Parathyroid adenoma (tissue), 2 donors: ENCODE measurements at regions not wholly inside any gene's neighbourhood (a gene's known extent, or its start where the extent isn't known, plus 50 kb on each side); places are given as distances from the start of the nearest gene placed in this dataset.

Source experiments
- H2AFZ ChIP-seq: fragments of 300-600 bp; sonication (generic); one replicate; pipeline ENCODE4 v1.7.0; 2017; ENCODE audit warnings: antibody characterized with exemption, mild to moderate bottlenecking
- H3K27ac ChIP-seq: fragments of 300-600 bp; sonication (generic); one replicate; pipeline ENCODE4 v1.7.0; 2017
- H3K27me3 ChIP-seq: fragments of 300-600 bp; sonication (generic); one replicate; pipeline ENCODE4 v1.7.0; 2017; ENCODE audit warnings: low read length; ENCODE audit not compliant: control insufficient read depth, insufficient read depth
- H3K36me3 ChIP-seq: fragments of 300-600 bp; sonication (generic); one replicate; pipeline ENCODE4 v1.7.0; 2017; ENCODE audit warnings: low read length; ENCODE audit not compliant: control insufficient read depth, insufficient read depth
- H3K4me1 ChIP-seq: fragments of 300-600 bp; sonication (generic); one replicate; pipeline ENCODE4 v1.7.0; 2017; ENCODE audit warnings: control low read depth
- H3K4me2 ChIP-seq: fragments of 300-600 bp; sonication (generic); one replicate; pipeline ENCODE4 v1.7.0; 2017; ENCODE audit warnings: low read length
- H3K4me3 ChIP-seq: fragments of 300-600 bp; sonication (generic); one replicate; pipeline ENCODE4 v1.7.0; 2017; ENCODE audit warnings: low read depth, low read length
- H3K79me2 ChIP-seq: fragments of 300-600 bp; sonication (generic); one replicate; pipeline ENCODE4 v1.7.0; 2017; ENCODE audit warnings: control low read depth
- H3K9ac ChIP-seq: fragments of 300-600 bp; sonication (generic); one replicate; pipeline ENCODE4 v1.7.0; 2017; ENCODE audit warnings: mild to moderate bottlenecking
- H3K9me3 ChIP-seq: fragments of 300-600 bp; sonication (generic); one replicate; pipeline ENCODE4 v1.7.0; 2017; ENCODE audit warnings: low read length; ENCODE audit not compliant: control insufficient read depth
- TF ChIP-seq, protein P1 (sequence below): fragments of 300-600 bp; sonication (generic); IDR thresholded peaks from one replicate; pipeline ENCODE4 v1.7.0; 2017; ENCODE audit warnings: antibody characterized with exemption, mild to moderate bottlenecking
- donor health status: primary hyperparathyroidism.

DNA sequence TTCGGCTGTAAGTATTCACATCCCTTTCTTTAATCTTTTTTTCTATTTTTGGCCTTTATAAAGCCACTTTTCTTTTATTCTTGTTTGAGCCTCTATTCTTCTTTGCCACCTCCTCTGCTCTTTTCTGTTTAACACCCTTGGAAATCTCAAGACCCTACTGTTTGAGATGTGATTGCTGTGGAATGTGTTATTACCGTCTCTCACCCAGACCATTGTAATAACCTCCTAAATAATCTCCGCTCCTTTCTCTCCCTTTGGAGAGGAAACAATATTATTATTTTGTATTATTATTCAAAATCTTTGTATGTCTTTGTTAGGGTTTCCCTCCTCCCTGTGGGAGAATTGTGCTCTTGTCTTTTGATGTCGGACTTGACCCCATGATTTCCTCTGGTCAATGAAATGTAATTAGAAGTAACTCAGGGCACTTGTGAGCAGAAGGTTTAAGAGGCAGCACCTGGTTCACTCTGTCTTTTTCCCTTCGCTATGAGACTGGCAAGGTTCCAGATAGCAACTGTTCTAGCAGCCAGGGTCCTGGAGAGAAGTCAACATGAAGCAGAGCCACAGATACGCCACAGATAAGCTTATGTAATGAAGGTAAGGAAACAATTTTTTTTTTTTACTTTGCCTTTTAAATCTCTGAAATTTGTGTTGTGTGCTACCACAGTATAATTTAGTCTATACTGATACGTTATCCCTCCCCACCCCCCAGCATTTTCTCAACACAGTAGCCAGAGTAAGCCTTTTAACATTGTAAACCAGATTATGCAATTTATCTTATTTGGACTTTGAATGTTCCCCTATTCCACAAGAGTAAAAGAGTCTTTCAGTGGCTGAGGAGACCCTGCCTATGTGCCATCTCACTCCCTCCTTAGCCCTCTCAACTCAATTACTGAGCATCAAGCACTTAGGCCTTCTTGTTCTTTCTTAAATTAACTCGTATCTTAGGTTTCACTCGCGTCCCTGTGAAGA is 601.2 kb upstream of the ZNF804A start:
- no peak overlapping the region for H3K9ac ChIP-seq
- TF ChIP-seq, protein P1, sequence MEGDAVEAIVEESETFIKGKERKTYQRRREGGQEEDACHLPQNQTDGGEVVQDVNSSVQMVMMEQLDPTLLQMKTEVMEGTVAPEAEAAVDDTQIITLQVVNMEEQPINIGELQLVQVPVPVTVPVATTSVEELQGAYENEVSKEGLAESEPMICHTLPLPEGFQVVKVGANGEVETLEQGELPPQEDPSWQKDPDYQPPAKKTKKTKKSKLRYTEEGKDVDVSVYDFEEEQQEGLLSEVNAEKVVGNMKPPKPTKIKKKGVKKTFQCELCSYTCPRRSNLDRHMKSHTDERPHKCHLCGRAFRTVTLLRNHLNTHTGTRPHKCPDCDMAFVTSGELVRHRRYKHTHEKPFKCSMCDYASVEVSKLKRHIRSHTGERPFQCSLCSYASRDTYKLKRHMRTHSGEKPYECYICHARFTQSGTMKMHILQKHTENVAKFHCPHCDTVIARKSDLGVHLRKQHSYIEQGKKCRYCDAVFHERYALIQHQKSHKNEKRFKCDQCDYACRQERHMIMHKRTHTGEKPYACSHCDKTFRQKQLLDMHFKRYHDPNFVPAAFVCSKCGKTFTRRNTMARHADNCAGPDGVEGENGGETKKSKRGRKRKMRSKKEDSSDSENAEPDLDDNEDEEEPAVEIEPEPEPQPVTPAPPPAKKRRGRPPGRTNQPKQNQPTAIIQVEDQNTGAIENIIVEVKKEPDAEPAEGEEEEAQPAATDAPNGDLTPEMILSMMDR = no peak
- no peak overlapping the region for H3K27ac ChIP-seq
- no peak overlapping the region for H3K4me3 ChIP-seq
- no peaks in the 10 kb centered on the region for H3K9me3 ChIP-seq
- H3K36me3 ChIP-seq = no peaks in the 10 kb centered on the region
- no peaks in the 10 kb centered on the region for H3K27me3 ChIP-seq
- no peaks in the 10 kb centered on the region for H3K4me1 ChIP-seq
- H3K4me2 ChIP-seq = no peak overlapping the region
- no peak overlapping the region for H2AFZ ChIP-seq
- no peaks in the 10 kb centered on the region for H3K79me2 ChIP-seq

DNA sequence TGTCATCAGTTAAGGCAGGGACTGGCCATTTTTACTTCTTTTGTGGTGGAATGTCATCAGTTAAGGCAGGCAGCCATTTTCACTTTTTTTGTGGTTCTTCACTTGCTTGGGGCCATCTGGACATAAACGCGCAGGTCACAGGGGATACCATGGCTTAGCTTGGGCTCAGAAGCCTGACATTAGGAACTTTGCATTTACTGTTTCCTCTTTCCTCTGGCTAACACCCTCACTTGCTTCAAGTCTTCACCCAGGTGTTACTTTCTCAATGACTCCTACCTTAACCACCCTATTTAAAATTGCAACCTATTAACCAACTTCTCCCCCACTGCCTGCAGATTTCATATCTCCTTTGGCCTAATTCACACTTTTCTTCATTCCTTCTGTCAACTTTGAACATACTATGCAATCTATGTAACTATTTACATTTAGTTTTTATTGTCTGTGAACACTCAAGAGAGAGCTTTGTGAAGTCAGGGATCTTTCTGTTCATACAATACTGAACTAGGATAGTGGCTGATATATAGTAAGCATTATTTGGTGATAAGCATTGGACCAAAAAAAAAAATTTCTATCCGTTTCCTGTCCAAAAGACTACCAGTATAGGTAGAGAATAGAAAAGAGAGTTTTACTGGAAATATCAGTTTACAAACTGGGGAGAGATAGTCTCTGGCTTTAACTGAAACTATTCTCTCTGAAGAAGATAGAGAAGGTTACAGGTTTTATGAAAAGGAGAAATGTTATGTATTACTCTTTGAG is 600.1 kb upstream of the ZNF804A start:
- TF ChIP-seq, protein P1 = no peak
- Histone ChIP-seq H3K4me1 (no peaks in the 10 kb centered on the region), H3K9me3 (no peaks in the 10 kb centered on the region), H3K27ac (no peak overlapping the region), H2AFZ (no peak overlapping the region), H3K79me2 (no peaks in the 10 kb centered on the region), H3K27me3 (no peaks in the 10 kb centered on the region), H3K36me3 (no peaks in the 10 kb centered on the region), H3K4me3 (no peak overlapping the region), H3K4me2 (no peak overlapping the region), H3K9ac (no peak overlapping the region)

DNA sequence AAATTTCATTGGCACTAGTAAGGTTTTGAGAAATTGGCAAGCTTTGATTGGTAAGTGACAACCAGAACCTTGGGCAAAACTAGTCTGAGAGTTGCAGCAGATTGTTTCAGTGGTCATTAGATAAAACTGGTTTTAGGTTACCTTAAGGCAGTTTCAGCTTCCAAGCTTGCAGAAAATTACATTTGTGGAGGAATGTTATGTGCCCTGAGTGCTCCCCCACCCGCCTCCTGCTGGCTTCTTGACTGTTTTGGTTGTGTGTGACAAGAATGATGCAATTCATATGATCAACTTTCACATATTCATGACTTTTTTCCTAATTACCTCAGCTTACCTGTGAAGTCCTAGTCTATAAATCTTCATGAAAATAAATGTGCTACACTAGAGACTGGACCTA is 599.5 kb upstream of the ZNF804A start:
- Histone ChIP-seq H3K27me3 (no peaks in the 10 kb centered on the region), H3K4me3 (no peak overlapping the region), H3K4me2 (no peak overlapping the region), H3K36me3 (no peaks in the 10 kb centered on the region), H3K4me1 (no peaks in the 10 kb centered on the region), H3K79me2 (no peaks in the 10 kb centered on the region), H3K27ac (no peak overlapping the region), H3K9ac (no peak overlapping the region), H2AFZ (no peak overlapping the region), H3K9me3 (no peaks in the 10 kb centered on the region)
- TF ChIP-seq, protein P1 = no peak

DNA sequence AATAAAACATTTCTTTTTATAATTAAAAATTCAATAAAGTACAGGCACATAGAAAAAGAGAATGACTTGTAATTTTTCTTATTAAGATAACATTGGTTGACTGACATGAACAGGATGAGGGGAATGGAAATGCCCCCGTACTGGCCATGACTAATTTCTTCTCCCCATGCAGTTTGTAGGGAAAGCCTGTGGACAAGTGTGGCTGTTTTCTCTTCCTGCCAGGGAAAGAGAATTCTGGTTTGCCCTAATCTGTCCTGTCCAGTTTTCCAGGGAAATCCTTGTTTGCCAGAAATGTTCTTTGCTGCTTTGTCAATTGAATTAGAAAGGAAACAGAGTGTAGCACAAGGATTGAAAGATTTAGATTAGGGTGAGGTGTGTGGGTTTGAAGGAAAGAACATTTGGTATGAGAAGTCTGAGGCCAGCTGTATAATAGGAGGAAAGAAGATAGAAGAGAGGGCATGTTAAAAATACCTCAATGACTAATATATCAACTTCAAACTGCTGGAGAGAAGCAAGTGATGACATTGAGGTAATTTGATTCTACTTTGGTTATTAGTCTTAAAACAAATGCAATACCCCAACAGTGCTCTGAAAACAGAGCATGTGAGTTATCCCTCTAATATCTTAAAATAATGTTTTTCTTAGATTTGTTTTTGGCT is 593.9 kb upstream of the ZNF804A start:
- Histone ChIP-seq H3K27me3 (no peaks in the 10 kb centered on the region), H3K27ac (no peak overlapping the region)
- TF ChIP-seq, protein P1 = no peak

More for the DNA sequence above, 593.9 kb upstream of the ZNF804A start:
- no peaks in the 10 kb centered on the region for H3K36me3 ChIP-seq
- H3K4me1 ChIP-seq = no peaks in the 10 kb centered on the region
- no peak overlapping the region for H3K4me3 ChIP-seq
- H3K9ac ChIP-seq = no peak overlapping the region
- H3K9me3 ChIP-seq = no peaks in the 10 kb centered on the region
- no peak overlapping the region for H2AFZ ChIP-seq
- no peak overlapping the region for H3K4me2 ChIP-seq
- H3K79me2 ChIP-seq = no peaks in the 10 kb centered on the region
